HepG2 (cell line): ENCODE measurements at regions not wholly inside any gene's neighbourhood (a gene's known extent, or its start where the extent isn't known, plus 50 kb on each side); places are given as distances from the start of the nearest gene placed in this dataset.

Experiments
- ATAC-seq: fragments of 200-7000 bp; cut with Tn5 transposase; 3 replicates; pipeline ENCODE4 v1.9.1; 2020; ENCODE audit warnings: mild to moderate bottlenecking, moderate library complexity
- BruUV-seq: library from RNA; stranded (reverse); fragments of 400-500 nt; replicated peaks from 2 replicates; lab custom pipeline; 2021; lab: Mats Ljungman, UMichigan
- CTCF ChIA-PET: fragments of 300-600 bp; formaldehyde crosslinking; extraction: SDS; loops from one replicate; lab custom pipeline; 2021; ENCODE audit warnings: low total read pairs, inconsistent platforms, low intra/inter-chr PET ratio; lab: Yijun Ruan, JAX
- POLR2A ChIA-PET: fragments of 350-600 bp; sonication (Branson Sonifier 250); formaldehyde crosslinking; loops from one replicate; lab custom pipeline; 2020; ENCODE audit warnings: antibody characterized with exemption, inconsistent platforms; lab: Yijun Ruan, JAX
- DNase-seq: peaks from one replicate; pipeline ENCODE4 v3.0.0-alpha.2; 2015; ENCODE audit warnings: low spot score
- FAIRE-seq: peaks from 3 replicates; lab custom pipeline; 2011; peaks lifted over from hg19 to GRCh38; lab: Jason Lieb, UNC
- H2AFZ ChIP-seq: one replicate; pipeline ENCODE4 v1.6.1; 2011; ENCODE audit warnings: low read length, inconsistent platforms
- H3K27ac ChIP-seq: fragments of 300-600 bp; 3 replicates; pipeline ENCODE4 v1.8.0; 2011; ENCODE audit warnings: mixed run types, mild to moderate bottlenecking, mixed read lengths, low read length, inconsistent platforms; ENCODE audit not compliant: insufficient read depth; ENCODE audit errors: extremely low read length
- H3K27me3 ChIP-seq, 2 experiments: fragments of 200-600 bp in 1 of 2; 2 replicates in 1 of 2; 3 replicates in 1 of 2; pipeline versions ENCODE4 v1.6.0 to v1.8.0; 2011; ENCODE audit warnings: low read length in 2 of 2, mild to moderate bottlenecking in 2 of 2, moderate library complexity in 2 of 2, inconsistent platforms in 1 of 2; ENCODE audit not compliant: insufficient read depth in 2 of 2, control insufficient read depth in 1 of 2
- H3K36me3 ChIP-seq, 2 experiments: fragments of 200-600 bp in 1 of 2; replicated peaks in 1 of 2; 2 replicates in 1 of 2; 3 replicates in 1 of 2; pipeline versions ENCODE4 v1.5.1 to v1.8.0; 2011; ENCODE audit warnings: low read length in 2 of 2, inconsistent platforms in 1 of 2; ENCODE audit not compliant: insufficient read depth in 2 of 2, control insufficient read depth in 1 of 2
- H3K4me1 ChIP-seq: 2 replicates; pipeline ENCODE4 v1.5.1; 2012; ENCODE audit warnings: low read length, inconsistent platforms; ENCODE audit not compliant: insufficient read depth
- H3K4me2 ChIP-seq: 2 replicates; pipeline ENCODE4 v1.6.0; 2011; ENCODE audit warnings: low read depth, low read length, inconsistent platforms
- H3K4me3 ChIP-seq, 3 experiments: fragments of 200-600 bp in 1 of 3; sonication (generic), shearing (Covaris generic) in 1 of 3; replicated peaks in 1 of 3; 2 replicates each; pipeline ENCODE4 v1.5.1; 2011 to 2016; ENCODE audit warnings: low read length in 3 of 3, inconsistent platforms in 2 of 3, low read depth in 2 of 3, mild to moderate bottlenecking in 2 of 3, control low read depth in 1 of 3, mixed read lengths in 1 of 3; ENCODE audit not compliant: insufficient read depth in 1 of 3
- H3K79me2 ChIP-seq: one replicate; pipeline ENCODE4 v1.6.1; 2011; ENCODE audit warnings: low read length, inconsistent platforms; ENCODE audit not compliant: insufficient read depth
- H3K9ac ChIP-seq: 2 replicates; pipeline ENCODE4 v1.6.0; 2011; ENCODE audit warnings: mild to moderate bottlenecking, low read depth, low read length, inconsistent platforms; ENCODE audit not compliant: insufficient read depth
- H3K9me3 ChIP-seq: 2 replicates; pipeline ENCODE4 v1.5.1; 2012; ENCODE audit warnings: mild to moderate bottlenecking, low read length
- H4K20me1 ChIP-seq: 2 replicates; pipeline ENCODE4 v1.6.0; 2011; ENCODE audit warnings: inconsistent platforms, mild to moderate bottlenecking, low read length, moderate library complexity; ENCODE audit not compliant: insufficient read depth
- KDM6A ChIP-seq: IDR thresholded peaks from 2 replicates; pipeline ENCODE4 v1.6.1; 2016; ENCODE audit warnings: low read depth
- MAX ChIP-seq: IDR thresholded peaks from 2 replicates; pipeline ENCODE4 v1.6.1; 2012; ENCODE audit warnings: inconsistent platforms
- NR2F2 ChIP-seq: IDR thresholded peaks from 2 replicates; pipeline ENCODE4 v1.6.1; 2012; ENCODE audit warnings: low read depth, inconsistent platforms, borderline replicate concordance
- POGZ ChIP-seq: sonication (generic); formaldehyde crosslinking; IDR thresholded peaks from 2 replicates; pipeline ENCODE4 v1.4.0; 2020; ENCODE audit warnings: mild to moderate bottlenecking, missing genetic modification reagents
- RARA ChIP-seq: IDR thresholded peaks from 2 replicates; pipeline ENCODE4 v1.6.1; 2016; ENCODE audit warnings: missing genetic modification reagents, missing compliant biosample characterization
- TARDBP ChIP-seq: sonication (generic); formaldehyde crosslinking; IDR thresholded peaks from 2 replicates; pipeline ENCODE4 v1.8.0; 2022; ENCODE audit warnings: mild to moderate bottlenecking, missing genetic modification reagents
- USF2 ChIP-seq, 2 experiments: sonication (generic) in 1 of 2; formaldehyde crosslinking in 1 of 2; IDR thresholded peaks; 2 replicates each; pipeline versions ENCODE4 v1.5.1 to v1.6.1; 2011 to 2020; ENCODE audit warnings: borderline replicate concordance in 1 of 2, low read depth in 1 of 2, low read length in 1 of 2, mild to moderate bottlenecking in 1 of 2, missing genetic modification reagents in 1 of 2, moderate library complexity in 1 of 2
- ZBTB4 ChIP-seq: sonication (generic); formaldehyde crosslinking; IDR thresholded peaks from 2 replicates; pipeline ENCODE4 v1.4.0; 2020; ENCODE audit warnings: missing genetic modification reagents, mild to moderate bottlenecking, borderline replicate concordance
- ZNF780A ChIP-seq: sonication (generic); formaldehyde crosslinking; IDR thresholded peaks from 2 replicates; pipeline ENCODE4 v1.8.0; 2022; ENCODE audit warnings: mild to moderate bottlenecking, missing genetic modification reagents, moderate library complexity
- ZZZ3 ChIP-seq: sonication (generic); formaldehyde crosslinking; IDR thresholded peaks from 2 replicates; pipeline ENCODE4 v1.4.0; 2020; ENCODE audit warnings: missing genetic modification reagents, mild to moderate bottlenecking, borderline replicate concordance
- WGBS: methylation state at CpG from one replicate; pipeline ENCODE4 v1.1.6; 2017; ENCODE audit warnings: low lambda C conversion rate; 5-methylcytosine and 5-hydroxymethylcytosine counted together
- in situ Hi-C: cut with HindIII; loops from 2 replicates; pipeline ENCODE4 v1.10.0; 2017; ENCODE audit warnings: low pct_unique_long_range_greater_than_20kb; ENCODE audit not compliant: extremely low pct_ligation_motif_present
- intact Hi-C: fragments of 100-400 bp; cut with micrococcal nuclease; formaldehyde crosslinking; loops from one replicate; pipeline ENCODE4 v1.10.0; 2022; ENCODE audit not compliant: unreplicated experiment

- no peak overlapping the region for H3K4me3 ChIP-seq
- WGBS, result 73% methylated on average over 3 of the region's 3 CpGs
- no peaks in the 10 kb centered on the region for H3K27me3 ChIP-seq
- no peaks in the 10 kb centered on the region for H3K36me3 ChIP-seq
- H2AFZ ChIP-seq, result no peak overlapping the region
- no TSS peak for BruUV-seq
- ChIA-PET POLR2A (no interaction called here), CTCF (no interaction called here)
- H3K27ac ChIP-seq, result no peak overlapping the region
- no peak overlapping the region for H3K4me2 ChIP-seq
- no peak overlapping the region for H3K9ac ChIP-seq
- H3K79me2 ChIP-seq, result no peaks in the 10 kb centered on the region
- intact Hi-C loops, result no loop called here
- peaks cover 37% of the 10 kb centered on the region for H3K4me1 ChIP-seq
- TF ChIP-seq USF2 (IDR thresholded peaks at IDR 0.05; ENCODE audit: low read depth, low read length) (no peak), USF2 (CRISPR knock-in tag; IDR thresholded peaks at IDR 0.05; ENCODE audit: borderline replicate concordance) (no peak), NR2F2 (no peak), ZZZ3 (no peak)
- DNase-seq (no peak), ATAC-seq (no peak), FAIRE-seq (no peak)
- in situ Hi-C loops, result no loop called here
- H4K20me1 ChIP-seq, result no peaks in the 10 kb centered on the region
- H3K9me3 ChIP-seq, result no peaks in the 10 kb centered on the region
These were observed 495.3 kb downstream of the SPRY1 start for GRCh38 chr4:123891881-123892280.

GRCh38 chr4:123892368-123892976 lies 495.9 kb downstream of the SPRY1 start:
- Histone ChIP-seq H3K4me3 (no peak overlapping the region), H4K20me1 (no peaks in the 10 kb centered on the region), H3K27me3 (no peaks in the 10 kb centered on the region), H3K4me1 (peaks cover 40% of the 10 kb centered on the region), H3K4me2 (peak overlapping the region; percentile 71), H3K9ac (no peak overlapping the region), H3K79me2 (no peaks in the 10 kb centered on the region), H3K36me3 (no peaks in the 10 kb centered on the region), H2AFZ (no peak overlapping the region), H3K9me3 (no peaks in the 10 kb centered on the region), H3K27ac (peak overlapping the region; percentile 52)
- in situ Hi-C loops, result no loop called here
- ChIA-PET POLR2A (no interaction called here), CTCF (no interaction called here)
- DNase-seq (no peak), FAIRE-seq (no peak), ATAC-seq (no peak)
- intact Hi-C loops, result no loop called here
- 71% methylated on average over 4 of the region's 4 CpGs for WGBS
- TF ChIP-seq TARDBP (CRISPR knock-in tag) (peak; percentile 7; the same call in 1 of the 2 replicates), POGZ (CRISPR knock-in tag) (no peak), ZBTB4 (CRISPR knock-in tag) (no peak), RARA (CRISPR knock-in tag) (no peak), KDM6A (CRISPR knock-in tag) (no peak), MAX (no peak), ZNF780A (no peak)
- no TSS peak for BruUV-seq
